SJCRH30 (cell line): ENCODE measurements at regions not wholly inside any gene's neighbourhood (a gene's known extent, or its start where the extent isn't known, plus 50 kb on each side); places are given as distances from the start of the nearest gene placed in this dataset.
"Not testable (repeated sequence)": the region's sequence is repeated elsewhere in the genome, so short reads cannot be mapped to it uniquely, and the experiment has no call there.

ENCODE experiments used
- DNase-seq, 2 experiments: peaks; one replicate each; pipeline ENCODE4 v3.0.0-alpha.2; 2015 to 2020
- H3K27ac ChIP-seq: fragments of 250-450 bp; sonication (Bioruptor Pico); 2 replicates; pipeline ENCODE4 v1.5.1; 2020; ENCODE audit warnings: mild to moderate bottlenecking, moderate library complexity
- H3K27me3 ChIP-seq: fragments of 250-450 bp; sonication (Bioruptor Pico); 2 replicates; pipeline ENCODE4 v1.5.1; 2020; ENCODE audit warnings: mild to moderate bottlenecking, moderate library complexity
- H3K36me3 ChIP-seq: fragments of 250-450 bp; sonication (Bioruptor Pico); 2 replicates; pipeline ENCODE4 v1.5.1; 2020; ENCODE audit warnings: mild to moderate bottlenecking, moderate library complexity
- H3K4me1 ChIP-seq: fragments of 250-450 bp; sonication (Bioruptor Pico); 2 replicates; pipeline ENCODE4 v1.5.1; 2020; ENCODE audit warnings: mild to moderate bottlenecking, moderate library complexity
- H3K4me3 ChIP-seq: fragments of 250-450 bp; sonication (Bioruptor Pico); 2 replicates; pipeline ENCODE4 v1.5.1; 2020; ENCODE audit warnings: mild to moderate bottlenecking, moderate library complexity
- H3K9me3 ChIP-seq: fragments of 250-450 bp; sonication (Bioruptor Pico); replicated peaks from 2 replicates; pipeline ENCODE4 v1.5.1; 2020; ENCODE audit warnings: mild to moderate bottlenecking, moderate library complexity

- Histone ChIP-seq H3K9me3 (no peaks in the 10 kb centered on the region), H3K4me1 (no peaks in the 10 kb centered on the region), H3K4me3 (no peak overlapping the region), H3K27ac (no peak overlapping the region), H3K36me3 (no peaks in the 10 kb centered on the region), H3K27me3 (no peaks in the 10 kb centered on the region)
- no peak for DNase-seq
Observed at GRCh38 chr18:52236131-52236530, 103.9 kb upstream of the DCC start.

DNA sequence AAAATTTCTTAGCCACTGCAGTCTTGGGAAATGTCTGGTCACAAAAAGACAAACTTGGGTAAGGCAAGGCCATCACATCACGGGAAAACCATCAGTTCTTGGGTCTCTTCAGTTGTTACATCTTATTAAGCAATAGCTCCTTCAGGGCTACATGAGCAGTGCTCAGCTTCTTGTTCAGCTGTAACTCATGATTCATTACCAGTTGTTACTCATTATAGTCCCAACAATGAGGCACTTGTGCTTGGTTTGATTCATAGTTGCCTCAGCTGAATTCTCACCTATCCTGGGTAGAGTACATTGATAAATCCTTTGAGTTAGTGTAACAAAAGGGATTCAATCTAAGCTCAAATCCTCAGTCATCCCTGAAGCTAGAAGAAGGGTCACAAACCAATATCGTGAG, 102.4 kb upstream of the DCC start:
- no peaks in the 10 kb centered on the region for H3K27me3 ChIP-seq
- no peak for DNase-seq
- no peak overlapping the region for H3K4me3 ChIP-seq
- H3K4me1 ChIP-seq = no peaks in the 10 kb centered on the region
- H3K9me3 ChIP-seq = no peaks in the 10 kb centered on the region
- H3K27ac ChIP-seq = no peak overlapping the region
- H3K36me3 ChIP-seq = no peaks in the 10 kb centered on the region

DNA sequence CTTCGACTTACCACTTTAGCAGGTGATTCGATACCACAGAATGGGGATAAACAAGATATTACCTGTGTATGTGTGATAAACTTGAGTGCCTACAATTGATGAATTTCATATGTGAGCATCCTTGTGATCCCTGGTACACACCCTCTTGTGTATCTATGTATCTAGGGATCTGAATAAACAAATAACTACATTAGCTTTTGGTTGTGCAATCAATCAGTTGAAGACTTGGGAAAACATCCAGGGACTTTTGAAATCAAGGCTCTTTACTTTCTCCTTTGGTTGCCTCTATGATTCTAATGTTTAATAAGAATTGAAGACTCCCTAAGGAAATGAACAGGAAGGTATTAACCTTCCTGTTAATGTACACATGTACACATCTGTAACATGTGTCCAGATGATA, 97.3 kb upstream of the DCC start:
- no peak overlapping the region for H3K27ac ChIP-seq
- no peaks in the 10 kb centered on the region for H3K4me1 ChIP-seq
- 0 out of 2 replicates have a peak, but pooled peaks cover 2% of the 10 kb centered on the region for H3K9me3 ChIP-seq
- DNase-seq = no peak
- H3K27me3 ChIP-seq = no peaks in the 10 kb centered on the region
- H3K36me3 ChIP-seq = no peaks in the 10 kb centered on the region
- H3K4me3 ChIP-seq = no peak overlapping the region

DNA sequence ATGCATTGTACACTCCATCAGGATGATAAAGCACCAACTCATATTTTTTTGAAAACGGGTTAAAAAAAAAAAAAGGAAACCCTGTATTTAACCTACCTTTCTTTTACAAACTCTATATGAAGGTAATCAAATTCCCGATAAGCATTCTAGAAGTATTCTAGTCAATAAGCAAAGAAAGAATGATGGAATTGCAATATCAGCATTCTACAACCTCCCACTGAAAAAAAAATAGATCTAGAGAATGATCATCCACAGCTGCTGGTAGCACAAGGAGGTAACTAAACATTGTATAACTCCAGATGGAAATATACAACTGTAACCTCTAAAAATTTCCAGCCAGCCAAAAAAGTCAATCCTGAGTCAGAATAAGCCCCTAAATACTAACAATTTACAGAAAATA, 95.3 kb upstream of the DCC start:
- no peaks in the 10 kb centered on the region for H3K4me1 ChIP-seq
- DNase-seq = no peak
- no peaks in the 10 kb centered on the region for H3K27me3 ChIP-seq
- H3K9me3 ChIP-seq = 0 out of 2 replicates have a peak, but pooled peaks cover 2% of the 10 kb centered on the region
- H3K4me3 ChIP-seq = no peak overlapping the region
- no peak overlapping the region for H3K27ac ChIP-seq
- no peaks in the 10 kb centered on the region for H3K36me3 ChIP-seq

DNA sequence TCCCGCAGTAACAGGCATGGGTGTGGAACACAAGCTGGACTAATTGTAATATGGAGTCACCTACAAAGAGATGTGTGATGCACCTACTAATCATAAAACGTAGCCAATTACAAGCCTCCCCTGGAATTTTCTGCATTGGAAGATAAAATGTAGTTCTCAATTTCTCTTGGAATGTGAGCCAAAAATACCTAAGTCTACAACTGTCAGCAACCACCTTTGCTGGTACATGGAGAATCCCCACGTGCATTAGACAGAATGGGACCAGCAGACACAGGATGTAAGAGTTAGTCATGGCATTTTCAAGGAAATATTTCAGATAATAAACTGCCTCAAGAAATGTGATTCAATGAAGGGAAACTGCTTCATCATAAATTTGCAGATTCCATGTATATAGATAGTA, 85.6 kb upstream of the DCC start:
- no peak overlapping the region for H3K27ac ChIP-seq
- no peaks in the 10 kb centered on the region for H3K4me1 ChIP-seq
- H3K36me3 ChIP-seq = no peaks in the 10 kb centered on the region
- H3K4me3 ChIP-seq = no peak overlapping the region
- DNase-seq = no peak
- H3K9me3 ChIP-seq = no peaks in the 10 kb centered on the region
- H3K27me3 ChIP-seq = no peaks in the 10 kb centered on the region

DNA sequence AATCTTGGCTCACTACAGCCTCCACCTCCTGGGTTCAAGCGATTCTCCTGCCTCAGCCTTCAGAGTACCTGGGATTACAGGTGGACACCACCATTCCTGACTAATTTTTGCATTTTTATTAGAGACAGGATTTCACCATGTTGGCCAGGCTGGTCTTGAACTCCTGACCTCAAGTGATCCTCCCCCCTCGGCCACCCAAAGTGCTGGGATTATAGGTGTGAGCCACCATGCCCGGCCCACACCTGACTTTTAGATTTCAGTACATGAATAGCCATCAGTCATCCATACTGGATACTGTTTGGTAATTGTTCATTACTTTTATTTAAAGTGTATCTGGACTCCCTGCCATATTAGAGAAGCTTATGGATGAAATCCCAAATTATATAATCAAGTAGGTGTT, 82.6 kb upstream of the DCC start:
- DNase-seq, H3K4me3 ChIP-seq, H3K4me1 ChIP-seq, H3K36me3 ChIP-seq, H3K9me3 ChIP-seq, H3K27ac ChIP-seq, H3K27me3 ChIP-seq: not testable (repeated sequence)

DNA sequence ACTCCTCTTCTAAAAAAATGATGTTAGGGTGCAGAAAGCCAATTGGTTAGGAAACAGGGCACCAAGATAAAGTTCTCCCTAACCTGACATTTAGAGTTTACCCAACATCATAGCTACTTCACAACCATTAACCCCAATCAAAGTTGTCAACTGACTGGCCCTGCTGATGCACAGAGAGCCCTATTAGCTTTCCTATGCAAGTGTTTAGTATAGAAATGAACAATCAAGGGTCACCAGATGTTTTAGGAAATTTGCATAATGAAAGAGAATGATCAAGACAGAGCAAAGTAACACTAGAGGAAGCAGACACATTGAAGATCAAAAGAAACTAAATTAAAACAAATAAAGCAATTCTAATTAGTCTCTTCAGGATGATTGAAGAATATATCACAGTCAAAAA, 64.2 kb upstream of the DCC start:
- Histone ChIP-seq H3K4me1 (no peaks in the 10 kb centered on the region), H3K4me3 (no peak overlapping the region), H3K27me3 (no peaks in the 10 kb centered on the region), H3K9me3 (no peaks in the 10 kb centered on the region), H3K36me3 (no peaks in the 10 kb centered on the region), H3K27ac (no peak overlapping the region)
- DNase-seq = no peak

- DNase-seq = no peak
- no peaks in the 10 kb centered on the region for H3K36me3 ChIP-seq
- no peaks in the 10 kb centered on the region for H3K27me3 ChIP-seq
- H3K9me3 ChIP-seq = no peaks in the 10 kb centered on the region
- no peak overlapping the region for H3K4me3 ChIP-seq
- no peak overlapping the region for H3K27ac ChIP-seq
- H3K4me1 ChIP-seq = no peaks in the 10 kb centered on the region
Observed at GRCh38 chr18:52277785-52278184, 62.2 kb upstream of the DCC start.

- H3K27ac ChIP-seq = no peak overlapping the region
- H3K9me3 ChIP-seq = no peaks in the 10 kb centered on the region
- H3K36me3 ChIP-seq = no peaks in the 10 kb centered on the region
- no peaks in the 10 kb centered on the region for H3K4me1 ChIP-seq
- no peaks in the 10 kb centered on the region for H3K27me3 ChIP-seq
- no peak overlapping the region for H3K4me3 ChIP-seq
- no peak for DNase-seq
Observed at GRCh38 chr18:52278191-52278590, 61.8 kb upstream of the DCC start.

DNA sequence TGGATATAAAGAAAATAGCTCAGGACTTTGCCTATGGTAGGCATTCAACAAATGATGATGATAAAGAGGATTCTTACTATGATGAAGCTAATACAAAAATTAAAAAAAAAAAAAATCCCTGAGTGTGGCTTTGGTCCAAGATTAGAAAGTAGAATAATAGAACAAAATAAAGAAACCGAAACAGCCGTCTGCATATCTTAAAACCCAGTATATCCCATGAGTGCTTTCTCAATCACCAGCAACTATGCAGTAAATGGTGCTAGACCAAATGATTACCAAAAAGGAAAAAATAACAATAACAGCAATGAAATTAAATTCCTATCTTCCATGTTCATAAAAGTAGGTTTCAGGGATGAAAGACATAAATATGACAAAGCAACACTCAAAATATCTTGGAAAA, 59.3 kb upstream of the DCC start:
- no peaks in the 10 kb centered on the region for H3K4me1 ChIP-seq
- no peaks in the 10 kb centered on the region for H3K36me3 ChIP-seq
- no peak overlapping the region for H3K4me3 ChIP-seq
- no peaks in the 10 kb centered on the region for H3K27me3 ChIP-seq
- H3K9me3 ChIP-seq = no peaks in the 10 kb centered on the region
- DNase-seq = no peak
- H3K27ac ChIP-seq = no peak overlapping the region

GRCh38 chr18:52283927-52284326, 56.1 kb upstream of the DCC start:
- H3K27ac ChIP-seq = no peak overlapping the region
- DNase-seq = no peak
- no peaks in the 10 kb centered on the region for H3K27me3 ChIP-seq
- H3K4me1 ChIP-seq = no peaks in the 10 kb centered on the region
- H3K9me3 ChIP-seq = no peaks in the 10 kb centered on the region
- H3K4me3 ChIP-seq = no peak overlapping the region
- no peaks in the 10 kb centered on the region for H3K36me3 ChIP-seq

- H3K4me1 ChIP-seq = no peaks in the 10 kb centered on the region
- H3K4me3 ChIP-seq = no peak overlapping the region
- no peaks in the 10 kb centered on the region for H3K36me3 ChIP-seq
- no peak overlapping the region for H3K27ac ChIP-seq
- no peak for DNase-seq
- no peaks in the 10 kb centered on the region for H3K9me3 ChIP-seq
- H3K27me3 ChIP-seq = no peaks in the 10 kb centered on the region
Observed at GRCh38 chr18:52286675-52287074, 53.3 kb upstream of the DCC start.

DNA sequence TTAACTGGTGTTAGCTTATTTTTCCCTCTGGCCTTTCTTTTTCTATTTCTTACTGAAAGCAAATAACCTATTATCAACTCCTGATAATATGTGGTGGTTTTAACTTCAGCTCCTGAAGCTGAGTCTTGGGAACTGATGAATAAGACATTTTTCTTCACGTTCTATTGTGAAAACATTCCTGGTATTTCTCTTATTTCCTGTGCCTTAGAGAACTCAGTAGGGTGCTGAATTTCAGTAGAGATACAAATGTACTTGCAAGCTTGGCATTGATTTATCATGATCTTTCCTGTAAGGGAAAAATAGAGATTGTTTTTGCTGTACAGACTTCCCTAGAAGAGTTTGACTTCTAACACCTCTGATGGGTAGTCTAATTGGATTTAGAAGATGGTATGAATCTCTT, 52.8 kb upstream of the DCC start:
- Histone ChIP-seq H3K27ac (no peak overlapping the region), H3K9me3 (no peaks in the 10 kb centered on the region), H3K4me1 (no peaks in the 10 kb centered on the region), H3K36me3 (no peaks in the 10 kb centered on the region), H3K4me3 (no peak overlapping the region), H3K27me3 (no peaks in the 10 kb centered on the region)
- no peak for DNase-seq

DNA sequence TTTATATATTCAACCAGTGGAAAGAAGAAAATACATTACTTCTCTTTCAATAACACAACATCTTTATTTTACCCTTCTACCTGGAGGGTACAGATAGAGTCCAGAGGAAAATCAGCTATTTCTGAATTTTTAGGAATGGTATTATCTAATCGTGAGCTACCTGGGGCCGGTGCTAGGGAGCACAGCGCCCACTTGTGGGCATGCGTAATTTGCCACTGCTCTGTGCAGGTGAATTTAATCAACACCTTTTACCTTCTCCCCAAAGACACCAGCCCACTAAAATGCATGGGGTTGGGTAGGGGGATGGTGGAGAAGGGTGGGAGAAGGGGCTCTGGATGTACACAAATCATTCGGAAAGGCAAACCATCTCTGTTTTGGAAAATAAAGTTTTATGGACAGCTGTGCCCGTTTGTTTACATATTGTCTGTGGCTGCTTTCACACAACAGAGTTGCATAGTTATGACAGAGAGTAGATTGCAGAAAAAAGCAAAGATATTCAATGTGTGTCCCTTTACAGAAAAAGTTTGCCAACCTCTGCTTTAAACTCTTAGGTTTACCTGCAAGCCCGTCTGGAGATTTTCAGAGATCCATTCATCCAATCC, 51.5 kb upstream of the DCC start:
- no peak overlapping the region for H3K4me3 ChIP-seq
- no peaks in the 10 kb centered on the region for H3K36me3 ChIP-seq
- peak in 1 of 2 experiments; percentile 57 for DNase-seq

DNA sequence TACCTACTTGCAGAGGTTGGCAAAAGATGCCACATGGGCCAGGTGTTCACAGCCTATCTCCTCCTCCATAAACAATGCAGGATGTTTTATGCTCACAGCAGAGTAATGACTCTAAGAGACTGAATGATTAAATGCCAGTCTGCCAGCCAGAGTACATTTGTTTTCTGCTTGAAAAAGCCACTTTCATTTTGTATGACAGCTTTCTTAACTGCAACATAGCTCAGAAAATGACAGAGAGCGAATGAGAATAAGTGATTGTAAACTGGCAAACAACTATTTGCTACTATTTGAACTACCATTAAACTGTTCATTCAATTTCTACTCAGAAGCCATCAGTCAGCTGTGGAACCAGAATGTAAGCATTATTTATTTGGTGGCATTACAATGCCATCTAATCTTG, 50.6 kb upstream of the DCC start:
- H3K27me3 ChIP-seq = no peaks in the 10 kb centered on the region
- no peaks in the 10 kb centered on the region for H3K36me3 ChIP-seq
- no peak overlapping the region for H3K4me3 ChIP-seq
- H3K4me1 ChIP-seq = no peaks in the 10 kb centered on the region
- H3K9me3 ChIP-seq = no peaks in the 10 kb centered on the region
- DNase-seq = no peak
- no peak overlapping the region for H3K27ac ChIP-seq

More for the DNA sequence above, 51.5 kb upstream of the DCC start:
- no peaks in the 10 kb centered on the region for H3K27me3 ChIP-seq
- H3K9me3 ChIP-seq = no peaks in the 10 kb centered on the region
- no peaks in the 10 kb centered on the region for H3K4me1 ChIP-seq
- no peak overlapping the region for H3K27ac ChIP-seq
